Brain microvascular endothelial cell (primary cell): ENCODE measurements at regions not wholly inside any gene's neighbourhood (a gene's known extent, or its start where the extent isn't known, plus 50 kb on each side); places are given as distances from the start of the nearest gene placed in this dataset.
"Not testable (repeated sequence)": the region's sequence is repeated elsewhere in the genome, so short reads cannot be mapped to it uniquely, and the experiment has no call there.

Experiments used
- DNase-seq: peaks from one replicate; pipeline ENCODE4 v3.0.0-alpha.2; 2020
- H3K27ac ChIP-seq: fragments of 250-450 bp; sonication (Bioruptor Pico); 2 replicates; pipeline ENCODE4 v1.5.1; 2020; ENCODE audit warnings: mild to moderate bottlenecking, moderate library complexity
- H3K27me3 ChIP-seq: fragments of 250-450 bp; sonication (Bioruptor Pico); replicated peaks from 2 replicates; pipeline ENCODE4 v1.5.1; 2020; ENCODE audit warnings: mild to moderate bottlenecking
- H3K36me3 ChIP-seq: fragments of 250-450 bp; sonication (Bioruptor Pico); replicated peaks from 2 replicates; pipeline ENCODE4 v1.5.1; 2020; ENCODE audit warnings: mild to moderate bottlenecking
- H3K4me3 ChIP-seq: 2 replicates; pipeline ENCODE4 v1.5.1; 2011; ENCODE audit warnings: low read depth, mild to moderate bottlenecking, control low read depth, low read length, moderate library complexity
- in situ Hi-C: cut with HindIII; loops from 2 replicates; pipeline ENCODE4 v1.10.0; 2017; ENCODE audit warnings: low sequenced_read_pairs, low pct_ligation_motif_present
- TF ChIP-seq, protein P1 (sequence below): IDR thresholded peaks from 2 replicates; pipeline ENCODE4 v1.5.1; 2011; ENCODE audit warnings: low read depth, mild to moderate bottlenecking, moderate library complexity, low read length, control low read depth, inconsistent platforms; ENCODE audit errors: missing control alignments

DNA sequence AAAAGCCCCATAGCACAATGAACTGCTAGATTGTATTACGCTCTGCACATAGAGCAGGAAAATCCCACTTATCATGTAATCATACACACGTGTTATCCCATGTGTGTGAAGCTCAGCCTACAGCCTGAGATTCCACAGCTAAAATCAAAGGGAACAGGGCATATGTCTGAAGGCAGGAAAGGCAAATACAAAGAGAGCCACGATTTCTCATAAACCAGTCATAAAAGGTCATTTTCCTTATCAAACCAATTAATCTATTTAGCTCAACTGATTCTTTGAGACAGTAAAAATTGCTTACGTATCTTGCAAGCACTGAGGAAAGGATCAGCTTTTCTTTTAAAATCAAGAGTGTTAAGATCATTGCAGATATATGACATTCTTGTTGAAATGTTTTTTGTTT is 199.5 kb upstream of the TBL1XR1 start:
- in situ Hi-C loops: no loop called here
- no peak for DNase-seq
- Histone ChIP-seq H3K36me3 (no peaks in the 10 kb centered on the region), H3K4me3 (no peak overlapping the region), H3K27me3 (no peaks in the 10 kb centered on the region), H3K27ac (no peak overlapping the region)
- TF ChIP-seq, protein P1, sequence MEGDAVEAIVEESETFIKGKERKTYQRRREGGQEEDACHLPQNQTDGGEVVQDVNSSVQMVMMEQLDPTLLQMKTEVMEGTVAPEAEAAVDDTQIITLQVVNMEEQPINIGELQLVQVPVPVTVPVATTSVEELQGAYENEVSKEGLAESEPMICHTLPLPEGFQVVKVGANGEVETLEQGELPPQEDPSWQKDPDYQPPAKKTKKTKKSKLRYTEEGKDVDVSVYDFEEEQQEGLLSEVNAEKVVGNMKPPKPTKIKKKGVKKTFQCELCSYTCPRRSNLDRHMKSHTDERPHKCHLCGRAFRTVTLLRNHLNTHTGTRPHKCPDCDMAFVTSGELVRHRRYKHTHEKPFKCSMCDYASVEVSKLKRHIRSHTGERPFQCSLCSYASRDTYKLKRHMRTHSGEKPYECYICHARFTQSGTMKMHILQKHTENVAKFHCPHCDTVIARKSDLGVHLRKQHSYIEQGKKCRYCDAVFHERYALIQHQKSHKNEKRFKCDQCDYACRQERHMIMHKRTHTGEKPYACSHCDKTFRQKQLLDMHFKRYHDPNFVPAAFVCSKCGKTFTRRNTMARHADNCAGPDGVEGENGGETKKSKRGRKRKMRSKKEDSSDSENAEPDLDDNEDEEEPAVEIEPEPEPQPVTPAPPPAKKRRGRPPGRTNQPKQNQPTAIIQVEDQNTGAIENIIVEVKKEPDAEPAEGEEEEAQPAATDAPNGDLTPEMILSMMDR: no peak

DNA sequence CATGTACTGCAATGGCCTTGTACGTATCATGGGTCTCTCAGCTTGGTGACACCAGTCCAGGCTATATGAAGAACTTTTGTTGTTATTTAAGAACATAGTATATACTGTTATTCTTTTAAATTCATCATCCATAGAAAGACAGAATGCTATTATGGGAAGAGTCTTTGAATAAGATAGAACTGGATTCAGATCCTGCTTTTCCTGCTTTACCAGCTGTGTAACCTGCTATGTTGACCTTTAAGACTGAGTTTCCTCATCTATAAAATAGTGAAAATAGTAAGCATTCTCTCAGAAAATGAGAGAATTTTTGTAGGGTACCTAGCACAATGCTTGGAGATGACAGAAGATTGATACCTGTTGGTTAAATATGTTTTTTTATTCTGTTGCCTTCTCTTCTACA is 204.1 kb upstream of the TBL1XR1 start:
- Histone ChIP-seq H3K27ac (no peak overlapping the region), H3K27me3 (no peaks in the 10 kb centered on the region), H3K36me3 (no peaks in the 10 kb centered on the region), H3K4me3 (no peak overlapping the region)
- no peak for DNase-seq
- TF ChIP-seq, protein P1: no peak
- in situ Hi-C loops: no loop called here

DNA sequence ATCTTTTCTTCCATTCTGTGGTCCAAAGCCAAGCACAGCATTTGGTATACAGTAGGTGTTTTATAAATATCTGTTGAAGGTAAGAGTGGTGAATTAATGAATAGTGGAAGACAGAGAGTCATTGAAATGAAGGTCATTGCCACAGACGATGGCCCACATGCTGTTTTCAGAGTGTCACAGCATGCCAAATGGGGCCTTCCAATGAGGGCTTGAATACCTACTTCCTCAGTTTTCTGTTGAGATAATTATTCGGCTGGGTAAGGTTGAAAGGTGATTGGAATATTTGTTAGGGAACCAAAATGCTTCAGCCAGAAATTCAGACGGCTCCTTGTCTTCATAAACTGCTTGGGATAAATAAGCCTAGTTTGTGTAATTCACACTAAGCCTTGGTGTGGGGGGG is 205.3 kb upstream of the TBL1XR1 start:
- Histone ChIP-seq H3K36me3 (no peaks in the 10 kb centered on the region), H3K4me3 (no peak overlapping the region), H3K27ac (no peak overlapping the region), H3K27me3 (no peaks in the 10 kb centered on the region)
- TF ChIP-seq, protein P1: no peak
- in situ Hi-C loops: no loop called here
- DNase-seq: no peak

DNA sequence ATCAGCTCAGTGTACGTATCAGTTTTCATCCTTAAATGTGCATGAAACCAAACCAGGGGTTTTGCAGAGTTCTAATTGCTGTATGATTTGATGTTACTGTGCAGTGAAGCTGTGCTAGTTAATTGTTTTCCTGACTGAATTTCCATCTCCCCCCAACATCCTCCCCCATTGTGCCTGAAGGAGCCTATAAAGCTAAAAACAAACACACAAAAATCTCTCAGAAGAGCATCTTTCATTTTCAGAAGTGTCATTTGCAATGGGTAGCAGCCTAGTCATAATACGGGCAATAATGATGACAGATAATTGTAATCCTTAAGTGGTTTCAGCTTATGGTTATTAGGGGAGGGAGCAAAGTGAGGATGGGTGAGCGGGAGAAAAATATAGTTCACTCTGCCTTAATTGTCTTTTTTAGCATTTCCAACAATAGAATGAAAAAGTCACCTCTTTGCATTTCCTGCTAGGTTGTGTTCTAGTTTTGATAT is 207.9 kb upstream of the TBL1XR1 start:
- TF ChIP-seq, protein P1: no peak
- Histone ChIP-seq H3K27ac (no peak overlapping the region), H3K4me3 (no peak overlapping the region), H3K27me3 (no peaks in the 10 kb centered on the region), H3K36me3 (no peaks in the 10 kb centered on the region)
- no peak for DNase-seq
- in situ Hi-C loops: no loop called here

DNA sequence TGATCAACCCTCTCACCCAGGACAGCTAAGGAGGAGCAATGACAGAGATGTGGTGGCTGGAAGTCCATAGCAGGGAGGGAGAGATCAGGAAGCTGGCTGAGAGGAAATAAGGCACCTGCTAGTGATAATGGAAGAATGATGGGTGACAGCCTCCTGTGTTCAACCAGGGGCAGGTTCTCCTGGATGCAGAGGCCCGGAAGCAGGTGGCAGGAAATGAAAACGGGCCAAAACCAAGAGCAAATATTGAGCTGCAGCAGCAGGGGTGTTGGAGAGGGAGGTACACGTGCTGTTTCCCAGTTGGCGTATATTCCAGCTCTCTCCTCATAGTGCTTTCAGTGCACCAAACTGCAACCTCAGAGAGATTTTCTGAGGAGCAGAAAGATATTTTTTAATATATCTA is 213.4 kb upstream of the TBL1XR1 start:
- H3K4me3 ChIP-seq: no peak overlapping the region
- H3K27me3 ChIP-seq: no peaks in the 10 kb centered on the region
- no peak overlapping the region for H3K27ac ChIP-seq
- H3K36me3 ChIP-seq: no peaks in the 10 kb centered on the region
- in situ Hi-C loops: no loop called here
- DNase-seq: no peak
- TF ChIP-seq, protein P1: no peak

DNA sequence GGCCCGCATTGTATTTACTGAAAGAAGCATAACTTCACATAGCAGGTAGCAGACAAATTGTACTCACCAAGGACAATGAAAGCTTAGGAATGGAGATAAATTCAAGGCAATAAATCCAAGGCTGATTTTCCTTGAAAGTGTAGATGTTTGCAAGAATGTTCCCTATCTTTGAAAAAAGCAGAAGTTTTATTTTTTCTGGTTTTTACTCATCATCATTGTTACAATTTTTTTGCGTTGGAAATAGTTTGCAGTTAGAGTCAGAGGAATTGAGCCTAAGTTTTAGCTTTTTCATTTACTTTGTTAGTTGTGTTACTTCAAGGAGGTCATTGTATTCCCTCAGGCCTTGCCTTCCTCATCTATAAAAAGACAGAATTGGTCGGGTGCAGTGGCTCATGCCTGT is 213.9 kb upstream of the TBL1XR1 start:
- Histone ChIP-seq H3K36me3 (no peaks in the 10 kb centered on the region), H3K27me3 (no peaks in the 10 kb centered on the region), H3K27ac (no peak overlapping the region), H3K4me3 (no peak overlapping the region)
- in situ Hi-C loops: no loop called here
- no peak for DNase-seq
- TF ChIP-seq, protein P1: no peak

DNA sequence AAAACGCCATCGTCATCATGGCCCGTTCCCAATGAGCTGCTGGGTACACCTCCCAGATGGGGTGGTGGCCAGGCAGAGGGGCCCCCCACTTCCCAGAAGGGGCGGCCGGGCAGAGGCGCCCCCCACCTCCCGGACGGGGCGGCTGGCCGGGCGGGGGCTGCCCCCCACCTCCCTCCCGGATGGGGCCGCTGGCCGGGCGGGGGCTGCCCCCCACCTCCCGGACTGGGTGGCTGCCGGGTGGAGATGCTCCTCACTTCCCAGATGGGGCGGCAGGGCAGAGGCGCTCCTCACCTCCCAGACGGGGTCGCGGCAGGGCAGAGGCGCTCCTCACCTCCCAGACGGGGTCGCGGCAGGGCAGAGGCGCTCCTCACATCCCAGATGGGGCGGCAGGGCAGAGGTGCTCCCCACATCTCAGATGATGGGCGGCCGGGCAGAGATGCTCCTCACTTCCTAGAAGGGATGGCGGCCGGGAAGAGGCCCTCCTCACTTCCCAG is 215.4 kb upstream of the TBL1XR1 start:
- H3K27ac ChIP-seq, H3K36me3 ChIP-seq, H3K4me3 ChIP-seq, H3K27me3 ChIP-seq, DNase-seq, in situ Hi-C loops: not testable (repeated sequence)
